GM19395 (cell line): ENCODE measurements at regions not wholly inside any gene's neighbourhood (a gene's known extent, or its start where the extent isn't known, plus 50 kb on each side); places are given as distances from the start of the nearest gene placed in this dataset.
"Not testable (repeated sequence)": the region's sequence is repeated elsewhere in the genome, so short reads cannot be mapped to it uniquely, and the experiment has no call there.

Experiments
- ATAC-seq: cut with Tn5 transposase; IDR thresholded peaks from one replicate; pipeline ENCODE4 v1.9.1; 2021; ENCODE audit warnings: mild to moderate bottlenecking, moderate library complexity; ENCODE audit not compliant: unreplicated experiment

- no peak for ATAC-seq
Observed at GRCh38 chr18:30469091-30469490, 573.5 kb downstream of the DSC3 start.

DNA sequence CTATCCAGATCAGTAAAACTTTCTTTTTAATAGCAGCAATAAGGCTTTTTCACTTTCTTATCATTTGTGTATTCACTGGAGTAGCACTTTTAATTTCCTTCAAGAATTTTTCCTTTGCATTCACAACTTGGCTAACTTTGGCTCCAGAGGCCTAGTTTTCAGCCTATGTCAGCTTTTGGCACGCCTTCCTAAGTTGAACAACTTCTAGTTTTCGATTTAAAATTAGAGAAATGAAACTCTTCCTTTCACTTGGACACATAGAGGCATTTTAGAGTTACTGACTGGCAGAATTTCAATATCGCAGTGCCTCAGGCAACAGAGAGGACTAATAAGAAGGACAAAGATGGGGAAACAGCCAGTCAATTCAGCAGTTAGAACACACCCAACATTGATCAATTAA, 577.4 kb downstream of the DSC3 start:
- no peak for ATAC-seq

DNA sequence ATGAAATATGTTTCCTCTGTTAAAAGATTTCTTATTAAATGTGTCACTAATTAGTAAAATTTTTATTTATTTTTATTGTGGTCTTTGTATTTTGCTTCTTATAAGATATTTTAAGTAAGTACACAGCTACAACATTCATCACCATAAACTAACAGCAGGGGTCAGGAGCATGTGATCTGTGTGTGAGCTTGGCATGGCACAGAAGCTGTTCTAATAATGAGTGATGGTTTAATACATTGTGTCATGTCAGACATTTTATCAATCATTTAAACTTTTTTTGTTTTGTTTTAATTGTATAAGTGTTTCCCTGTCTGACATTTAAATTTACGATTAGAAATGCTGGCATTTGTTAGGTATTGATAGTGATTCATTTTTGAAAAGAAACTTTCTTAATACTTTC, 585.4 kb downstream of the DSC3 start:
- ATAC-seq: no peak

- no peak for ATAC-seq
Observed at GRCh38 chr18:30455741-30456140, 586.8 kb downstream of the DSC3 start.

DNA sequence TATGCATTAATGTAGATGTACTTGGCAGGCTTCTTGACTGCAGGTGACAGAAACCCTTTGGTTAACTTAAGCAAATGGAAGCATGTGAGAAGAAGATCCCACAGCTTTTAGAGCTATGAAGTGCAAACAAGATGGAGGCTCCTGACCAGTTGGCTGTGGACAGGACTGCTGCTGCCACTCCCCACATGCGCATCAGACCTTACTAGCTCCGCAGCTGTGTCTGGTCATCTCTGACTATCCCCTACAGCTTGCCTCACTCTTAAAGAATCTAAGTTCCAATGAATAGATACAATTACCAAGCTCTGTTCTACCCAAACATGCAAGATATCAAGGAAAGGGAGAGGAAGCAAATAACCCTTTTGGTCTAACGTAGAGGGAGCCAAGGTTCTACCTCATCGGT, 587.6 kb downstream of the DSC3 start:
- ATAC-seq: no peak

DNA sequence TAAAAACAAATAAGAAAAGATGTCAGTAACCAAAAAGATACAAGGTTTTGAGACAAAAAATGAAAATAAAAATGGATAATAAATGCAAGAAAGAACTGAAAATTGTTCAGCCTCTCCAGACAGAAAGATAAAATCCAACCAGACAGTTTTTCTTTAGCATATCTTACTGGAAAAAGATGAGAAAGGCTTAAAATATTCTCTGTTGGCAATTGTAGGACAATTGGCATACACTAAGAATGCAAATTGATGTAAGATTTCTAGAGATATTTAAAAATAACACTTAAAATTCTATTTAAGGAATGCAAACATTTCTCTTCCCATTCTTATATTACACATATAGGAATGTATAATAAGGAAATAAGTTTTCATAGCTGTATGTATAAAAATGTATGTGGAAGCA, 590.6 kb downstream of the DSC3 start:
- ATAC-seq: no peak

DNA sequence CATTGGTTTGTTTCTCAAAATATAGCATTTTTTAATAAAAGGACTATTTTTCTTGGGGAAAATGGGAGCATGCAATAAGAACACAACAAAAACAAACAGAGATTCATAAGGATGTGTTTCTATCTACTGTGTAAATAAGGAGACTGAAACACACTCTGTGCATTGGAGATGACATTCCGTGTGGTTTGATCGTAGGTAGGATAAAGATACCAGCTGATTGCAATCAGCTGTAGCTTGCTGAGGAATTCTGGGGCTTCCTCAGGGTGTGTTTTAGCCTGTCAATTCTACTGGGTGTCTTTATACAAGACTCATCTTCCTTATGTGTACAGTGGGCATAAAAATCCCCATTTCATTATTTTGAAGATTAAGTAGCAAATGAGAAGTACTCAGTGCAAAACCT, 591.6 kb downstream of the DSC3 start:
- ATAC-seq: no peak

- no peak for ATAC-seq
Observed at GRCh38 chr18:30446605-30447004, 595.9 kb downstream of the DSC3 start.

- ATAC-seq: no peak
Observed at GRCh38 chr18:30444544-30444943, 598.0 kb downstream of the DSC3 start.

GRCh38 chr18:30440351-30440750, 602.2 kb downstream of the DSC3 start:
- ATAC-seq: no peak

DNA sequence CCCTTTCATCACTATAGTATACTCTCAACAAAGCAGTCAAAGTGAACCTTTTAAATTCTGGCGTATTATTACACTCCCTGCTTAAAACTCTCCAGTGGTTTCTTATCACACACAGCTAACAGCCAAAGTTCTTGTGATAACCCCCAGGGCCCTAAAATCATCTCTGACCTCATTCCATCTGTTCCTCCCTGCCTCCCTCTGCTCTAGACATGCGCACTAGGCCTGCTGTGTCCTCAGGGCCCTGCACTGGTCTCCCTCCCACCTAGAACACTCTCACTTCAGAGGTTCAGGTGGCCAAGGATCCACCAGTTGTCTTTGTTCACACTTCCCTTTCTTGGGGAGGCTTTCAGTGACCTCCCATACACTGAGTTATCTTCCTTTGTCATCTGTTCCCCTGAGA, 603.4 kb downstream of the DSC3 start:
- ATAC-seq: no peak

- ATAC-seq: no peak
Observed at GRCh38 chr18:30432349-30432748, 610.2 kb downstream of the DSC3 start.

DNA sequence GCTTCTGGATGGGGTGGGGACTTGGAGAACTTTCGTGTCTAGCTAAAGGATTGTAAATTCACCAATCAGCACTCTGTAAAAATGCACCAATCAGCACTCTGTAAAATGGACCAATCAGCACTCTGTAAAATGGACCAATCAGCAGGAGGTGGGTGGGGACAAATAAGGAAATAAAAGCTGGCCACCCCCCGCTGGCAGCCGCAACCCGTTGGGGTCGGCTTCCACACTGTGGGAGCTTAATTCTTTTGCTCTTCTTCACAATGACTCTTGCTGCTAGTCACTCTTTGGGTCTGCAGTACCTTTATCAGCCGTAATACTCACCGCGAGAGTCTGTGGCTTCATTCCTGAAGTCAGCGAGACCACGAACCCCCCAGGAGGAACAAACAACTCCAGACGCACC, 623.1 kb downstream of the DSC3 start:
- not testable (repeated sequence) for ATAC-seq

GRCh38 chr18:30415903-30416302, 626.6 kb downstream of the DSC3 start:
- no peak for ATAC-seq

GRCh38 chr18:30409120-30409519, 633.4 kb downstream of the DSC3 start:
- ATAC-seq: no peak

DNA sequence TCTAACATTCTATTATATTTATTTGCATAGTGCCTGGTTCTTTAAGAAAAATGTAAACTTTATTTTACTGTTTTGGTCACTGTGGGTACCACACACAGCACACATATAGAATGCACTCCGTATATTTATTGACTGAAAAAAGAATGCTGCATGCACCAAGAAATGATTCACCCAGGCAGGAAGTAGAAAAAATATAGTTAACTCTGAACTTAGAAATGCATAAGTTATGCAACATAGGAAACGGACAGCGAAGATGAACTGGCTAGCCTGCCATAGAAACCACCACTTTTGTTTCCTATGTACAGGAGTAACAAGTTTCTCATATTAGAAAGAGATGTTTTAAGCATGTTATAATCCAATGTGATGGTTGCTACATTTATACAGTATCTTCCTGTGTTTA, 635.8 kb downstream of the DSC3 start:
- ATAC-seq: no peak

GRCh38 chr18:30405038-30405437, 637.5 kb downstream of the DSC3 start:
- no peak for ATAC-seq

- ATAC-seq: no peak
Observed at GRCh38 chr18:30404422-30404821, 638.1 kb downstream of the DSC3 start.

- no peak for ATAC-seq
Observed at GRCh38 chr18:30403278-30403677, 639.3 kb downstream of the DSC3 start.

- no peak for ATAC-seq
Observed at GRCh38 chr18:30387401-30387800, 655.1 kb downstream of the DSC3 start.

GRCh38 chr18:30386624-30387023, 655.9 kb downstream of the DSC3 start:
- ATAC-seq: no peak

DNA sequence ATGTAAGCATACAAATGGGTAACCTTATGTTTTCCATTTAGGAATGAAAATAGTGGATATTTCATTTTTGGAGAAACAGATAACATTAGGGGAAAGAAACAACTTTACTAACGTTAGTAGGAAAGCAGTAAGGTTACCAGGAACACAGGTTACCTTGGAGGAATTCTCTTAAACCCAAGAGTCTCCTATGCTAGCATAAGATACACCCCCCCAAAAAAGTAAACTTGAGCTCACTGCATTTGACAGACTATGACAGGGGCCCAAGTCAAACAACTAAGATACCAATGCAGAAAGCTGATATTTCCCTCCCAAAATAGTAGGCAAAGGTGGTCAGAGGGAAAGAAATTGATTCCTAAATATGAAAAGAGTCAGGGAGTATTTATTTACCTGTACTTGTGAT, 656.9 kb downstream of the DSC3 start:
- no peak for ATAC-seq

DNA sequence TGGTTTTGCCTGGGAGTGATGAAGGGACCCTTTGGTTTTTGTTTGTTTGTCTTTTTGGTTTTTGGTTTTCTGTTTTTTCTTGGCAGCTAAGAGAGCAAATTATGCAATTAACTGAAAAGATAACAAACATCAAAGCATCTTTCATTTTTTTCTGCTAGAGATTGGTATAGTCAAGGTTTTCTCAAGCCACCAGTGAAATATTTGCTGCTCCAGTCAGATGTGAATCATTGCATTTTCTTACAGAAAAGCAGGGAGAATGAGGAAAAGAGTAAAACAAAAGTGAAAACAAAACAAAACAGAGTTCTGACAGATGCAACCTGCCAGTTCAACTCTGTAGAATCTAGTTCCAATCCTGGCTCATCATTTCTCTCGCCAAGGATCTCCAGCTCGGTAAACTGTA, 660.7 kb downstream of the DSC3 start:
- ATAC-seq: no peak

DNA sequence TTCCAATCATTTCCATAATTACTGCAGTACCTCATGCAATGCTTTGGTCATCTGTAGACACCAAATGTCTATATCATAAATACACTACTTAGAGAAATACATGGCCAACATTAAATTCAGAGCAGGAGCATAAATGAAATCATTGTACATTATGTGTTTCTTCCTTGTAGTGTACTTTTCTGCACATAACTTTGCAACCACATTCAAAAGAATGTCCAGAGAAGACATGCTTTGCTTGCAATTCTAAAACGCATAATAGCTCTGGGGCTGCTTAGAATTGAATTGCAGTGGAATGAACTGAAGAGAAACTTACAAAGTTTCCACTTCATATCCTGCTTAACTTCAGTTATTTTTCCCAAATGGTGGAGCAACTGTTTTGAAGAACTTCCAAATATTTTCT, 664.4 kb downstream of the DSC3 start:
- no peak for ATAC-seq
